ENCODE measurements at regions not wholly inside any gene's neighbourhood (a gene's known extent, or its start where the extent isn't known, plus 50 kb on each side); places are given as distances from the start of the nearest gene placed in this dataset.

- POLR2A ChIA-PET: no interaction called here
- CTCF ChIA-PET: no interaction called here
- TF ChIP-seq, protein P1, sequence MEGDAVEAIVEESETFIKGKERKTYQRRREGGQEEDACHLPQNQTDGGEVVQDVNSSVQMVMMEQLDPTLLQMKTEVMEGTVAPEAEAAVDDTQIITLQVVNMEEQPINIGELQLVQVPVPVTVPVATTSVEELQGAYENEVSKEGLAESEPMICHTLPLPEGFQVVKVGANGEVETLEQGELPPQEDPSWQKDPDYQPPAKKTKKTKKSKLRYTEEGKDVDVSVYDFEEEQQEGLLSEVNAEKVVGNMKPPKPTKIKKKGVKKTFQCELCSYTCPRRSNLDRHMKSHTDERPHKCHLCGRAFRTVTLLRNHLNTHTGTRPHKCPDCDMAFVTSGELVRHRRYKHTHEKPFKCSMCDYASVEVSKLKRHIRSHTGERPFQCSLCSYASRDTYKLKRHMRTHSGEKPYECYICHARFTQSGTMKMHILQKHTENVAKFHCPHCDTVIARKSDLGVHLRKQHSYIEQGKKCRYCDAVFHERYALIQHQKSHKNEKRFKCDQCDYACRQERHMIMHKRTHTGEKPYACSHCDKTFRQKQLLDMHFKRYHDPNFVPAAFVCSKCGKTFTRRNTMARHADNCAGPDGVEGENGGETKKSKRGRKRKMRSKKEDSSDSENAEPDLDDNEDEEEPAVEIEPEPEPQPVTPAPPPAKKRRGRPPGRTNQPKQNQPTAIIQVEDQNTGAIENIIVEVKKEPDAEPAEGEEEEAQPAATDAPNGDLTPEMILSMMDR (IDR thresholded peaks at IDR 0.05): no peak
- ATAC-seq: no peak
- Mint-ChIP-seq H3K36me3 (ENCODE audit: low read depth) (no peaks in the 10 kb centered on the region), H3K9me3 (peaks cover 5% of the 10 kb centered on the region), H3K27me3 (no peaks in the 10 kb centered on the region), H3K4me1 (ENCODE audit: low read depth) (no peaks in the 10 kb centered on the region), H3K4me3 (no peak overlapping the region), H3K27ac (no peak overlapping the region)
- no peak for DNase-seq
- intact Hi-C loops (cut with micrococcal nuclease): no loop called here
Measured at GRCh38 chr1:57934745-57935144, 510.9 kb upstream of the DAB1 start.

- ChIA-PET CTCF (no interaction called here), POLR2A (no interaction called here)
- Mint-ChIP-seq H3K36me3 (ENCODE audit: low read depth) (no peaks in the 10 kb centered on the region), H3K27me3 (peaks cover 4% of the 10 kb centered on the region), H3K9me3 (no peaks in the 10 kb centered on the region), H3K27ac (no peak overlapping the region), H3K4me3 (no peak overlapping the region), H3K4me1 (ENCODE audit: low read depth) (no peaks in the 10 kb centered on the region)
- DNase-seq: no peak
- TF ChIP-seq, protein P1 (IDR thresholded peaks at IDR 0.05): no peak
- no peak for ATAC-seq
- intact Hi-C loops (cut with micrococcal nuclease): no loop called here
Measured at GRCh38 chr1:57927003-57927402, 503.1 kb upstream of the DAB1 start.

DNA sequence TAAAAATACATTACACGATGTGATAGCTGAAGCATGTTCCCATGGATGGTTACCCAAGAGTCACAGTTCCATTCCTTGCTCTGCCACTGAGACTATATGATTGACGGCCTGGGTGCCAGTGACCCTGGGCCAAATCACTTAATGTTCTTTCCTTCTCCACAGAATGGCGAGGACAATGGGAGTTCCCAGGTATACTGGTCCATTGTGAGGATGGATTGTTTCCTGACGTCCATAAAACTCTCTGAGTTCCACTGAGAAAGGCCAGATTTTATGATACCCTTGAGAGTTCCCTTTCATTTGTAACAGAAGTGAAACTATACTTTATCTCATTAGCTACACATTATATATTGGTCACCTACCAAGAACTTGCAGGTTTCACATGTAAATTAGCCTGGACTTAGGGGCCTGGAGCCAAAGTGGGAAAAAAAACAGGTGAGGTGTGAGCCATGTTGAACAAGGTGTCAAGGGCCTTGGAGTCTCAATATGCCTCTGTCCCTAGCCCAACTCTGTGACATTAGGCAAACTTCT, 502.2 kb upstream of the DAB1 start:
- no peaks in the 10 kb centered on the region for H3K9me3 Mint-ChIP-seq
- POLR2A ChIA-PET: no interaction called here

DNA sequence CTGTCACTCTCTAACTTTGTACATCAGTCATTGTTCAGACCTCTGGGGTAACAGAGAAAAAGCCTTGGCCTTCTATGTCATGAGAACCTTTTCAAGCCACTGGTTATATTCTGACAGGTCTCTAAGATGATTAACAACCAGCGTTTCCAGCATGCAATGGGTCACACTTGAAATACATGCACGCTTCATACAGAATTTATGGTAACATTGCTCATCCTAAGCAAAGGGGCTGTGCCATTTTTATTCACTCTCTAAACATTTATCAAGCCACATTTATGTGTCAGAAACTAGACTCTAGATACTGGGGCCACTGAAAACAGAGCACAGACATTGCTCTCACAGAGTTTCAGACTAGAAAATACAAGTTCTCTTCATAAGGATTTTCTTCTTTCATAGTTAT, 501.4 kb upstream of the DAB1 start:
- ATAC-seq: no peak
- intact Hi-C loops (cut with micrococcal nuclease): no loop called here
- Mint-ChIP-seq H3K36me3 (ENCODE audit: low read depth) (no peaks in the 10 kb centered on the region), H3K27ac (no peak overlapping the region), H3K9me3 (no peaks in the 10 kb centered on the region), H3K4me1 (ENCODE audit: low read depth) (no peaks in the 10 kb centered on the region), H3K27me3 (peaks cover 7% of the 10 kb centered on the region), H3K4me3 (no peak overlapping the region)
- CTCF ChIA-PET: no interaction called here
- POLR2A ChIA-PET: no interaction called here
- DNase-seq: no peak
- TF ChIP-seq, protein P1 (IDR thresholded peaks at IDR 0.05): no peak

More for the DNA sequence above, 502.2 kb upstream of the DAB1 start:
- DNase-seq: no peak
- H3K4me1 Mint-ChIP-seq (ENCODE audit: low read depth): no peaks in the 10 kb centered on the region
- TF ChIP-seq, protein P1 (IDR thresholded peaks at IDR 0.05): no peak
- CTCF ChIA-PET: no interaction called here
- intact Hi-C loops (cut with micrococcal nuclease): no loop called here
- H3K27me3 Mint-ChIP-seq: peaks cover 7% of the 10 kb centered on the region
- no peak overlapping the region for H3K27ac Mint-ChIP-seq
- no peaks in the 10 kb centered on the region for H3K36me3 Mint-ChIP-seq (ENCODE audit: low read depth)
- no peak overlapping the region for H3K4me3 Mint-ChIP-seq
- no peak for ATAC-seq

- H3K9me3 Mint-ChIP-seq: no peaks in the 10 kb centered on the region
- ATAC-seq (no peak), DNase-seq (no peak)
- H3K27ac Mint-ChIP-seq: no peak overlapping the region
- intact Hi-C loops (cut with micrococcal nuclease): no loop called here
- H3K36me3 Mint-ChIP-seq (ENCODE audit: low read depth): no peaks in the 10 kb centered on the region
- H3K27me3 Mint-ChIP-seq: peaks cover 7% of the 10 kb centered on the region
- CTCF ChIA-PET: no interaction called here
- no peaks in the 10 kb centered on the region for H3K4me1 Mint-ChIP-seq (ENCODE audit: low read depth)
- TF ChIP-seq, protein P1 (IDR thresholded peaks at IDR 0.05): no peak
- no peak overlapping the region for H3K4me3 Mint-ChIP-seq
- POLR2A ChIA-PET: no interaction called here
Measured at GRCh38 chr1:57922130-57922529, 498.3 kb upstream of the DAB1 start.
